ENCODE measurements at regions not wholly inside any gene's neighbourhood (a gene's known extent, or its start where the extent isn't known, plus 50 kb on each side); places are given as distances from the start of the nearest gene placed in this dataset.

GRCh38 chr9:129405089-129405826 lies 215.6 kb downstream of the C9orf50 start:
- H3K4me3 ChIP-seq (ENCODE audit: low read depth, low read length) = no peak overlapping the region
- no peak for TF ChIP-seq CTCF (IDR thresholded peaks at IDR 0.05; ENCODE audit: low read depth, low read length)

GRCh38 chr9:129404621-129405020 lies 216.3 kb downstream of the C9orf50 start:
- no peak for TF ChIP-seq CTCF (IDR thresholded peaks at IDR 0.05; ENCODE audit: low read depth, low read length)
- no peak overlapping the region for H3K4me3 ChIP-seq (ENCODE audit: low read depth, low read length)

GRCh38 chr9:129403779-129404620 lies 216.9 kb downstream of the C9orf50 start:
- no peak overlapping the region for H3K4me3 ChIP-seq (ENCODE audit: low read depth, low read length)
- TF ChIP-seq CTCF (IDR thresholded peaks at IDR 0.05; ENCODE audit: low read depth, low read length) = no peak

GRCh38 chr9:129402931-129403778 lies 217.7 kb downstream of the C9orf50 start:
- no peak overlapping the region for H3K4me3 ChIP-seq (ENCODE audit: low read depth, low read length)
- no peak for TF ChIP-seq CTCF (IDR thresholded peaks at IDR 0.05; ENCODE audit: low read depth, low read length)

- no peak overlapping the region for H3K4me3 ChIP-seq (ENCODE audit: low read depth, low read length)
- TF ChIP-seq CTCF (IDR thresholded peaks at IDR 0.05; ENCODE audit: low read depth, low read length) = no peak
Observed at GRCh38 chr9:129402371-129402739, 218.5 kb downstream of the C9orf50 start.

GRCh38 chr9:129401623-129402370 lies 219.1 kb downstream of the C9orf50 start:
- no peak for TF ChIP-seq CTCF (IDR thresholded peaks at IDR 0.05; ENCODE audit: low read depth, low read length)
- no peak overlapping the region for H3K4me3 ChIP-seq (ENCODE audit: low read depth, low read length)

Measured in WI38 (cell line).